ENCODE measurements at regions not wholly inside any gene's neighbourhood (a gene's known extent, or its start where the extent isn't known, plus 50 kb on each side); places are given as distances from the start of the nearest gene placed in this dataset.

DNA sequence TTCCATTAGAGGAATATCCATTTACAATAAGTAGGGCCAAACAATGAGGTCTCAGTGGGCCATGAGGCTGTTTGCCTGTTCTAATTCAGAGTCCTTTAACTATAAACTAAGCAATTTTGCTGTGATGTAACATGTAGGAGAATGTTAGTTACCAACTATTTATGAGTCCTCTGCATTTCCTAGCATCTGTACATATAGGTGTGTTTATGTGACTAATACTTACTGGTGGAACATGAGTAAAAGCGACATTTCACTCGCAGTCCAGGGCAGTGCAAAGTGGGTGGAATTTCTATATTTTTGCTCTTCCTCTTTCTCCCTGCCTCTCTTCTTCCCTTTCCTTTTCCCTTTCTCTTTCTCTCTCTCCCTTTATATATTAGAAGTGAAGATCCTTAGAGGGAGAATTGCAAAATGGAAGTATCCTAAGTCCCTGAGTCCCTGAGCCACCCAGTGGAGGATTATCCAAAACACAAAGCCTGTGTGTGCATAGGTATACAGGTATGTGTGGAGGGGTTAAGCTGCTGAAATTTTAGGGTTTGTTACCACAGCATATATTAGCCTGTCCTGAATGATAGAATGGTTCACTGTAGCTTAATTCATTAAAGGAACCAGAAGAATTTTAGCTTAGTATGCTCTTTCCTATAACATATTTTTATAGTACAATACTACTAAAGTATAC lies 487.0 kb upstream of the FANCL start:
- TF ChIP-seq, protein P1, sequence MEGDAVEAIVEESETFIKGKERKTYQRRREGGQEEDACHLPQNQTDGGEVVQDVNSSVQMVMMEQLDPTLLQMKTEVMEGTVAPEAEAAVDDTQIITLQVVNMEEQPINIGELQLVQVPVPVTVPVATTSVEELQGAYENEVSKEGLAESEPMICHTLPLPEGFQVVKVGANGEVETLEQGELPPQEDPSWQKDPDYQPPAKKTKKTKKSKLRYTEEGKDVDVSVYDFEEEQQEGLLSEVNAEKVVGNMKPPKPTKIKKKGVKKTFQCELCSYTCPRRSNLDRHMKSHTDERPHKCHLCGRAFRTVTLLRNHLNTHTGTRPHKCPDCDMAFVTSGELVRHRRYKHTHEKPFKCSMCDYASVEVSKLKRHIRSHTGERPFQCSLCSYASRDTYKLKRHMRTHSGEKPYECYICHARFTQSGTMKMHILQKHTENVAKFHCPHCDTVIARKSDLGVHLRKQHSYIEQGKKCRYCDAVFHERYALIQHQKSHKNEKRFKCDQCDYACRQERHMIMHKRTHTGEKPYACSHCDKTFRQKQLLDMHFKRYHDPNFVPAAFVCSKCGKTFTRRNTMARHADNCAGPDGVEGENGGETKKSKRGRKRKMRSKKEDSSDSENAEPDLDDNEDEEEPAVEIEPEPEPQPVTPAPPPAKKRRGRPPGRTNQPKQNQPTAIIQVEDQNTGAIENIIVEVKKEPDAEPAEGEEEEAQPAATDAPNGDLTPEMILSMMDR (IDR thresholded peaks at IDR 0.05), result no peak
- TF ChIP-seq POLR2A (IDR thresholded peaks at IDR 0.05), result no peak
